Prostate gland (tissue), 2 donors: ENCODE measurements at regions not wholly inside any gene's neighbourhood (a gene's known extent, or its start where the extent isn't known, plus 50 kb on each side); places are given as distances from the start of the nearest gene placed in this dataset.

Experiments used
- DNase-seq: peaks from one replicate; pipeline ENCODE4 v3.0.0-alpha.2; 2019; ENCODE audit warnings: low spot score
- H3K27ac ChIP-seq, 2 donors: fragments of 200-600 bp; sonication (generic); 2 replicates each; pipeline ENCODE4 v1.5.1; 2017 to 2019
- H3K27me3 ChIP-seq: fragments of 200-600 bp; sonication (generic); replicated peaks from 2 replicates; pipeline ENCODE4 v1.5.1; 2019; ENCODE audit not compliant: insufficient read depth
- H3K36me3 ChIP-seq, 2 donors: fragments of 200-600 bp; sonication (generic); 1 replicate in 1 of 2; 2 replicates in 1 of 2; pipeline versions ENCODE4 v1.5.1 to v1.8.1; 2017 to 2019
- H3K4me1 ChIP-seq: fragments of 200-600 bp; sonication (generic); replicated peaks from 2 replicates; pipeline ENCODE4 v1.5.1; 2019
- H3K4me3 ChIP-seq, 2 donors: fragments of 200-600 bp; sonication (generic); 2 replicates each; pipeline ENCODE4 v1.5.1; 2017 to 2019
- H3K9me3 ChIP-seq: fragments of 200-600 bp; sonication (generic); 2 replicates; pipeline ENCODE4 v1.5.1; 2017
- CTCF ChIP-seq, 4 experiments: fragments of 200-600 bp in 2 of 4; fragments of 450-650 bp in 2 of 4; sonication (generic) in 2 of 4; IDR thresholded peaks; 1 replicate in 3 of 4; 2 replicates in 1 of 4; pipeline ENCODE4 v1.5.1; 2016 to 2019; ENCODE audit warnings: antibody characterized with exemption in 4 of 4, mild to moderate bottlenecking in 2 of 4, moderate library complexity in 2 of 4
- POLR2A ChIP-seq: fragments of 450-650 bp; IDR thresholded peaks from one replicate; pipeline ENCODE4 v1.6.1; 2016; ENCODE audit warnings: antibody characterized with exemption, mild to moderate bottlenecking
- POLR2AphosphoS5 ChIP-seq: sonication (generic); formaldehyde crosslinking; IDR thresholded peaks from one replicate; pipeline ENCODE4 v1.6.1; 2017; ENCODE audit warnings: antibody characterized with exemption
- WGBS: methylation state at CpG from one replicate; pipeline ENCODE4 v1.1.5; 2018; 5-methylcytosine and 5-hydroxymethylcytosine counted together
- intact Hi-C: fragments of 100-400 bp; cut with DNase I; formaldehyde crosslinking; loops from one replicate; pipeline ENCODE4 v1.14.2; 2022

DNA sequence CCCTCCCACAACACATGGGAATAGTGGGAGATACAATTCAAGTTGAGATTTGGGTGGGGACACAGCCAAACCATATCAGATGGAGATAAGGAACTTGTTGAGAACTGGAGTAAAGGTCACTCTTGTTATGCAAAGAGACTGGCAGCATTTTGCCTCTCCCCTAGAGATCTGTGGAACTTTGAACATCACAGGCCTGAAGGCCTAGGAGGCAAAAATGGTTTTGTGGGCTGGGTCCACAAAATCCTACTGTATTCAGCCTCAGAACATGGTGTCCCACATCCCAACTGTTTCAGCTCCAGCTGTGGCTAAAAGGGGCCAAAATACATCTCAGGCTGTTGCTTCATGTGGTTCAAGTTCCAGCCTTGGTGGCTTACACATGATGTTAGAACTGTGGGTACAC, 1247.8 kb upstream of the IGFBP7 start:
- Histone ChIP-seq H3K9me3 (no peaks in the 10 kb centered on the region), H3K4me1 (no peaks in the 10 kb centered on the region), H3K27ac (no peak overlapping the region), H3K27me3 (no peaks in the 10 kb centered on the region), H3K4me3 (no peak overlapping the region), H3K36me3 (no peaks in the 10 kb centered on the region)
- no peak for DNase-seq
- intact Hi-C loops: no loop called here
- TF ChIP-seq POLR2A (no peak), CTCF (IDR thresholded peaks at IDR 0.05) (no peak), POLR2AphosphoS5 (no peak)

DNA sequence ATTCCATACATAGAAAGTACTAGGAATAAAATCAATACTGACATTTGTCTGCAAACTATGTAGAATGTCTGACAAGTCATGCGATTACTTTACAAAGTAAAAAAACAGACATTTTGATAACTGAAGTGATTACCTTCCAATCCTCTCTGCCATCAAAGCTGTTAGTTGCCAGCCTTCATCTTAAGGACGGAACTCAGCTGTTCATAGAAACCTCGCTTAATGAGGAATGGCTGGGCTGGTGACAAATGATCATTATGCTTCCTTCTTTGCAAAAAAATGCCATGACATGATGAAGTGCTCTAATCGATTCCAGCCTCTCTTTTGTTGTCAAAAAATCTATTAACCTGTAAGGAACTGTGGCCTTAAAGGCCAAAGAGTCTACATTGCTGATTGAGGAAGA, 1214.9 kb upstream of the IGFBP7 start:
- H3K9me3 ChIP-seq: no peaks in the 10 kb centered on the region
- DNase-seq: no peak
- H3K4me3 ChIP-seq: no peak overlapping the region
- no peaks in the 10 kb centered on the region for H3K27me3 ChIP-seq
- intact Hi-C loops: no loop called here
- no peaks in the 10 kb centered on the region for H3K4me1 ChIP-seq
- H3K27ac ChIP-seq: no peak overlapping the region
- 79% methylated on average over 4 of the region's 4 CpGs for WGBS
- no peaks in the 10 kb centered on the region for H3K36me3 ChIP-seq
- no peak for TF ChIP-seq POLR2AphosphoS5
- no peak for TF ChIP-seq POLR2A
- no peak for TF ChIP-seq CTCF (IDR thresholded peaks at IDR 0.05)

GRCh38 chr4:58313444-58313843, 1203.3 kb upstream of the IGFBP7 start:
- 27% methylated on average over 4 of the region's 4 CpGs for WGBS
- Histone ChIP-seq H3K9me3 (no peaks in the 10 kb centered on the region), H3K4me1 (no peaks in the 10 kb centered on the region), H3K4me3 (no peak overlapping the region), H3K27ac (no peak overlapping the region), H3K27me3 (no peaks in the 10 kb centered on the region), H3K36me3 (no peaks in the 10 kb centered on the region)
- TF ChIP-seq CTCF (IDR thresholded peaks at IDR 0.05) (no peak), POLR2A (no peak), POLR2AphosphoS5 (no peak)
- DNase-seq: no peak
- intact Hi-C loops: no loop called here

DNA sequence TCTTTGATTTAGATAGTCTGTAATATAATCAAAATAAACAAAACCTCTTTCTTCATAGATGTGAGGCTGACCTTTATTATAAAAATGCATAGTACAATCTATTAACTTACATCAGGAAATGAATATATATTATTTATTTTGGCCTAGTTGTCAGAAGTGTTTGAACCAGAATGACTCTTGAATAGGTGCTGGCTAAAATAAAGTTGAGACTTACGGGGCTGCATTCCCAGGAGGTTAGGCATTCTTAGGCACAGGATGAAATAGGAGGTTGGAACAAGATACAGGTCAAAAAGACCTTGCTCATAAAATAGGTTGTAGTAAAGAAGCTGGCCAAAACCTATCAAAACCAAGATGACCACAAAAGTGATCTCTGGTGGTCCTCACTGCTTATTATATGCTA, 1193.3 kb upstream of the IGFBP7 start:
- H3K36me3 ChIP-seq: no peaks in the 10 kb centered on the region
- no peak overlapping the region for H3K4me3 ChIP-seq
- WGBS: 62% methylated on average over 1 of the region's 1 CpG
- TF ChIP-seq POLR2A (no peak), CTCF (IDR thresholded peaks at IDR 0.05) (no peak), POLR2AphosphoS5 (no peak)
- H3K27me3 ChIP-seq: no peaks in the 10 kb centered on the region
- intact Hi-C loops: no loop called here
- DNase-seq: no peak
- H3K4me1 ChIP-seq: no peaks in the 10 kb centered on the region
- H3K9me3 ChIP-seq: no peaks in the 10 kb centered on the region
- no peak overlapping the region for H3K27ac ChIP-seq

GRCh38 chr4:58301376-58301999, 1191.3 kb upstream of the IGFBP7 start:
- 16% methylated on average over 2 of the region's 2 CpGs for WGBS
- Histone ChIP-seq H3K27ac (no peak overlapping the region), H3K4me1 (no peaks in the 10 kb centered on the region), H3K9me3 (no peaks in the 10 kb centered on the region), H3K36me3 (no peaks in the 10 kb centered on the region), H3K27me3 (no peaks in the 10 kb centered on the region), H3K4me3 (no peak overlapping the region)
- intact Hi-C loops: no loop called here
- no peak for DNase-seq
- TF ChIP-seq POLR2A (no peak), POLR2AphosphoS5 (no peak)
